ENCODE measurements at regions not wholly inside any gene's neighbourhood (a gene's known extent, or its start where the extent isn't known, plus 50 kb on each side); places are given as distances from the start of the nearest gene placed in this dataset.

DNA sequence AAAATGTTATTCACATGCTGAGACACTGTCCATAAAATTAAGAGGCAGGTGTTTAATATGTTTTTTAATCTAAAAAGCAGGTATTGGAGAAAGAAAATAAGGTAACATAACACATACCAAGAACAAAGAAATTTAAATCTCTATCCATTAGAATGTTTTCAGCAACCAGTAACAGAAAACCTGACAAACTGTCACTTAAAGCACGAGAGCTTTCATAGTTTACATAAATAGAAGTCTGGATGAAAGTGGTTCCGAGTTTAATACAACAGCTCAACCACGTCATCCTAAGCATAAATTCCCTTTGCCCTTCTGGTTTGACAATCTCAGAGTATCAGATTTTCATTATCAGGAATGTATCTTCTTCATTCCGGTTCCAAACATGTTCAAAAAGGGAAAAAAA lies 1249.4 kb upstream of the SORCS1 start:
- no peaks in the 10 kb centered on the region for H3K36me3 Mint-ChIP-seq (ENCODE audit: low read depth)
- H3K4me3 Mint-ChIP-seq, result no peak overlapping the region
- H3K27me3 Mint-ChIP-seq, result no peaks in the 10 kb centered on the region
- no peak for DNase-seq
- no peaks in the 10 kb centered on the region for H3K4me1 Mint-ChIP-seq
- ChIA-PET POLR2A (no interaction called here), CTCF (no interaction called here)
- no peak overlapping the region for H3K27ac Mint-ChIP-seq
- H3K9me3 Mint-ChIP-seq, result peaks cover 5% of the 10 kb centered on the region

GRCh38 chr10:108412323-108412722 lies 1247.8 kb upstream of the SORCS1 start:
- POLR2A ChIA-PET, result no interaction called here
- no peak for DNase-seq
- no peaks in the 10 kb centered on the region for H3K4me1 Mint-ChIP-seq
- H3K36me3 Mint-ChIP-seq (ENCODE audit: low read depth), result no peaks in the 10 kb centered on the region
- H3K27ac Mint-ChIP-seq, result no peak overlapping the region
- H3K27me3 Mint-ChIP-seq, result no peaks in the 10 kb centered on the region
- CTCF ChIA-PET, result no interaction called here
- H3K4me3 Mint-ChIP-seq, result no peak overlapping the region
- H3K9me3 Mint-ChIP-seq, result peaks cover 2% of the 10 kb centered on the region

DNA sequence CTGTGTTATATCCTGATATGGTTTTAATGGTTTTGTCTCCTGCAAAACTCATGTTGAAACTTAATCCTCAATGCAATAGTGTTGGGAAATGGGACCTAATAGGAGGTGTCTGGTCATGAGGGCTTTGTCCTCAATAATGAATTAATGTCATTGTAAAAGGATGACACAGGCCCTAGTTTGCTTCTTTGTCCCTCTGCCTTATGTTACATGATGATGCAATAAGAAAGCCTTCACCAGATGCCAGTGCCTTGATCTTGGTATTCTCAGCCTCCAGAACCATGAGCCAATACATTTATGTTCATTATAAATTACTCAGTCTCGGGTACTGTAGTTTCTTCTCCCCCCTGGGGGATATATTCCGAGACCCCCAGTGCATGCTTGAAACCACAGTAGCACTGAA lies 1247.4 kb upstream of the SORCS1 start:
- POLR2A ChIA-PET, result no interaction called here
- no peak overlapping the region for H3K4me3 Mint-ChIP-seq
- peaks cover 2% of the 10 kb centered on the region for H3K9me3 Mint-ChIP-seq
- H3K36me3 Mint-ChIP-seq (ENCODE audit: low read depth), result no peaks in the 10 kb centered on the region
- H3K27ac Mint-ChIP-seq, result no peak overlapping the region
- H3K27me3 Mint-ChIP-seq, result no peaks in the 10 kb centered on the region
- no peaks in the 10 kb centered on the region for H3K4me1 Mint-ChIP-seq
- no peak for DNase-seq
- CTCF ChIA-PET, result no interaction called here

- POLR2A ChIA-PET, result no interaction called here
- Mint-ChIP-seq H3K27ac (no peak overlapping the region), H3K4me3 (no peak overlapping the region), H3K36me3 (ENCODE audit: low read depth) (no peaks in the 10 kb centered on the region), H3K27me3 (no peaks in the 10 kb centered on the region), H3K9me3 (peaks cover 2% of the 10 kb centered on the region), H3K4me1 (no peaks in the 10 kb centered on the region)
- no peak for DNase-seq
- CTCF ChIA-PET, result no interaction called here
Observed at GRCh38 chr10:108411206-108411605, 1246.7 kb upstream of the SORCS1 start.

DNA sequence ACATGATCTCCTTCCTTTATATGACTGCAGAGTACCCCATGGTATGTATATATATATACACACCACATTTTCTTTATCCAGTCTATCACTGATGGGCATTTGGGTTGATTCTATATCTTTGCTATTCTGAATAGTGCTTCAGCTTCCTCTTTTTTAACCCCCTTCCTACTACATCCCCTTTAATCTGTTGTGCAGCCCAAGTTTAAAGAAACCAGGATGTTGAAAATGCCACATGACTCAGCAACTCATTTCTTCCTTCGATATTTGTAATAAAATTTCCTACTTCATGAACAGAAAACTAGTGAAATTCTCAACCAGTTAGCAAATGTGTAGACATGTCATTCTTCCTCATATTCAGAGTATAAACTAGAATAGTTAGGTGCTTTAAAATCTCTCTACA lies 1245.7 kb upstream of the SORCS1 start:
- Mint-ChIP-seq H3K27ac (no peak overlapping the region), H3K36me3 (ENCODE audit: low read depth) (no peaks in the 10 kb centered on the region), H3K4me3 (no peak overlapping the region), H3K4me1 (no peaks in the 10 kb centered on the region), H3K9me3 (peaks cover 2% of the 10 kb centered on the region), H3K27me3 (no peaks in the 10 kb centered on the region)
- CTCF ChIA-PET, result no interaction called here
- POLR2A ChIA-PET, result no interaction called here
- no peak for DNase-seq

- no peaks in the 10 kb centered on the region for H3K36me3 Mint-ChIP-seq (ENCODE audit: low read depth)
- no peak overlapping the region for H3K4me3 Mint-ChIP-seq
- POLR2A ChIA-PET, result no interaction called here
- H3K27me3 Mint-ChIP-seq, result no peaks in the 10 kb centered on the region
- H3K4me1 Mint-ChIP-seq, result no peaks in the 10 kb centered on the region
- no peak for DNase-seq
- CTCF ChIA-PET, result no interaction called here
- peaks cover 5% of the 10 kb centered on the region for H3K9me3 Mint-ChIP-seq
- H3K27ac Mint-ChIP-seq, result no peak overlapping the region
Observed at GRCh38 chr10:108409306-108409705, 1244.8 kb upstream of the SORCS1 start.

GRCh38 chr10:108404155-108404554 lies 1239.6 kb upstream of the SORCS1 start:
- ChIA-PET CTCF (no interaction called here), POLR2A (no interaction called here)
- H3K27ac Mint-ChIP-seq, result no peak overlapping the region
- no peaks in the 10 kb centered on the region for H3K36me3 Mint-ChIP-seq (ENCODE audit: low read depth)
- H3K9me3 Mint-ChIP-seq, result peaks cover 7% of the 10 kb centered on the region
- no peaks in the 10 kb centered on the region for H3K27me3 Mint-ChIP-seq
- H3K4me3 Mint-ChIP-seq, result no peak overlapping the region
- DNase-seq, result no peak
- no peaks in the 10 kb centered on the region for H3K4me1 Mint-ChIP-seq

- Mint-ChIP-seq H3K27ac (no peak overlapping the region), H3K27me3 (no peaks in the 10 kb centered on the region), H3K4me3 (no peak overlapping the region), H3K9me3 (peaks cover 5% of the 10 kb centered on the region), H3K4me1 (no peaks in the 10 kb centered on the region), H3K36me3 (ENCODE audit: low read depth) (no peaks in the 10 kb centered on the region)
- ChIA-PET CTCF (no interaction called here), POLR2A (no interaction called here)
- no peak for DNase-seq
Observed at GRCh38 chr10:108399465-108399864, 1235.0 kb upstream of the SORCS1 start.

DNA sequence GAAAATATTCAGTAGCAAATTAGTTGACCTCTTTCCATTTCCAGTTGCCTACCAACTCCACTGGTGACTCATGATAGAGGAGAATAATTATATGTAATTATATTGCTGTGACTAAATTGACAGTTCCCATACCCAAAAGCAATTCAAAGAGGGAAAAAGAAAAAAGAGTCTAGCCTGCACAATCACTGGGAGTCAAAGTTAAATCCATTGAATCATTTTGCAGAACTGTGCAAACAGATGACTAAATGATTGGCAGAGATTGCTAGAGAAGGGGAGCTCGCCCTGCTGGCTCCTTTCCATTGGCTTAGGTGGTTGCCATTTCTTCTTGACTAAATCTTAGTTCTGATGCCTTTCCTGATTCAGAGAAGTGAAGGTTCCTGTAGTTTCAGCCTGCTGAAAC lies 1228.6 kb upstream of the SORCS1 start:
- H3K27me3 Mint-ChIP-seq, result no peaks in the 10 kb centered on the region
- H3K4me1 Mint-ChIP-seq, result no peaks in the 10 kb centered on the region
- CTCF ChIA-PET, result no interaction called here
- no peaks in the 10 kb centered on the region for H3K36me3 Mint-ChIP-seq (ENCODE audit: low read depth)
- POLR2A ChIA-PET, result no interaction called here
- DNase-seq, result no peak
- H3K9me3 Mint-ChIP-seq, result peaks cover 12% of the 10 kb centered on the region
- H3K27ac Mint-ChIP-seq, result no peak overlapping the region
- H3K4me3 Mint-ChIP-seq, result no peak overlapping the region

GRCh38 chr10:108392286-108392685 lies 1227.8 kb upstream of the SORCS1 start:
- Mint-ChIP-seq H3K9me3 (peaks cover 15% of the 10 kb centered on the region), H3K27ac (no peak overlapping the region), H3K36me3 (ENCODE audit: low read depth) (no peaks in the 10 kb centered on the region), H3K27me3 (no peaks in the 10 kb centered on the region), H3K4me3 (no peak overlapping the region), H3K4me1 (no peaks in the 10 kb centered on the region)
- ChIA-PET POLR2A (no interaction called here), CTCF (no interaction called here)
- DNase-seq, result no peak

DNA sequence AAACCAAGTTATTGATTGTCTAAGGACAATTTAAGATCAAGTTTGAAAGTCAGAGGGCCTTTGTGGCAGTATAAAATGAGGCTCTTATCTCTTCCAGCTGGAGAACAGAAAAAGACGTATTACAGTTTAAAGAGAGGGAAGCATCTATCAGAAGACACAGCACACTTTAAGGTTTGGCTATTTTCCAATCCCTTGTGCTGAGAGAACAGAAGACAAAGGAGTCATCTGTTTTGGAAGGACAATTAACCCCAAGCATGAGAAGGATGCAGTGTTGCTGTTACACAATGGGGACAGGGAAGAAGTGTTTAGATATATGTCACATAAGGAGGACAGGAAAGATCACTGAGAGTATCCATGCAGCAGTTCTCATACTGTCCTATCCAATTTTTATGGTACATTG lies 1224.2 kb upstream of the SORCS1 start:
- H3K4me1 Mint-ChIP-seq, result no peaks in the 10 kb centered on the region
- CTCF ChIA-PET, result no interaction called here
- peaks cover 20% of the 10 kb centered on the region for H3K9me3 Mint-ChIP-seq
- POLR2A ChIA-PET, result no interaction called here
- no peaks in the 10 kb centered on the region for H3K36me3 Mint-ChIP-seq (ENCODE audit: low read depth)
- no peak overlapping the region for H3K27ac Mint-ChIP-seq
- H3K4me3 Mint-ChIP-seq, result no peak overlapping the region
- H3K27me3 Mint-ChIP-seq, result no peaks in the 10 kb centered on the region
- no peak for DNase-seq

- no peak overlapping the region for H3K27ac Mint-ChIP-seq
Observed at GRCh38 chr10:108385963-108386362, 1221.5 kb upstream of the SORCS1 start.

GRCh38 chr10:108384378-108384777 lies 1219.9 kb upstream of the SORCS1 start:
- Mint-ChIP-seq H3K27ac (no peak overlapping the region), H3K27me3 (no peaks in the 10 kb centered on the region), H3K4me3 (no peak overlapping the region), H3K36me3 (ENCODE audit: low read depth) (no peaks in the 10 kb centered on the region), H3K4me1 (no peaks in the 10 kb centered on the region), H3K9me3 (peaks cover 15% of the 10 kb centered on the region)
- no peak for DNase-seq
- POLR2A ChIA-PET, result no interaction called here
- CTCF ChIA-PET, result no interaction called here

More at GRCh38 chr10:108385963-108386362, 1221.5 kb upstream of the SORCS1 start:
- ChIA-PET CTCF (no interaction called here), POLR2A (no interaction called here)
- Mint-ChIP-seq H3K9me3 (peaks cover 18% of the 10 kb centered on the region), H3K36me3 (ENCODE audit: low read depth) (no peaks in the 10 kb centered on the region), H3K4me1 (no peaks in the 10 kb centered on the region), H3K4me3 (no peak overlapping the region), H3K27me3 (no peaks in the 10 kb centered on the region)
- DNase-seq, result no peak

DNA sequence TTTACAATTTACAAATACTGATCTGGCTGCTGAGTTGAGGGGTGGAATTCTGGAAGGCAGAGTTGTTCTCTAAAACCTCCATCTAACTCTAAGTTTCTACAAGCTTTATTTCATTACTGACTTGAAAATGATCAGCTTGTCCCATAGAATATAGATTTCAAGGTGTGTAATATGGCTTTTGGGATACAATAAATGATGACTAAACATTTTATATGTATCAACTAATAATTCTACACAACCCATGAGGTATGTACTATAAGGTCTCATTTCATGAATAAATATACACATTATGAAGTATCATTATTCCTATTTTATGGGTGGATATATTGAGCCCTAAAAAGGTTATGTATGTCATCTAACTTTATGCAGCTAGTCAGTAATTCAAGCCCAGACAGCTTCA lies 1214.3 kb upstream of the SORCS1 start:
- DNase-seq, result no peak
- POLR2A ChIA-PET, result no interaction called here
- Mint-ChIP-seq H3K36me3 (ENCODE audit: low read depth) (no peaks in the 10 kb centered on the region), H3K4me1 (no peaks in the 10 kb centered on the region), H3K4me3 (no peak overlapping the region), H3K27me3 (no peaks in the 10 kb centered on the region), H3K9me3 (peaks cover 14% of the 10 kb centered on the region), H3K27ac (no peak overlapping the region)
- CTCF ChIA-PET, result interaction anchor here (0.6 kb wide), 1 partner anchor 30 kb away, joined by 4 read pairs; no protein-coding TSS in a partner anchor

GRCh38 chr10:108375691-108376090 lies 1211.2 kb upstream of the SORCS1 start:
- no peaks in the 10 kb centered on the region for H3K27me3 Mint-ChIP-seq
- no peak overlapping the region for H3K4me3 Mint-ChIP-seq

More at GRCh38 chr10:108375691-108376090, 1211.2 kb upstream of the SORCS1 start:
- CTCF ChIA-PET, result no interaction called here
- Mint-ChIP-seq H3K27ac (no peak overlapping the region), H3K9me3 (peaks cover 14% of the 10 kb centered on the region), H3K4me1 (no peaks in the 10 kb centered on the region), H3K36me3 (ENCODE audit: low read depth) (no peaks in the 10 kb centered on the region)
- POLR2A ChIA-PET, result no interaction called here
- no peak for DNase-seq
